Spleen (tissue), 7 donors: ENCODE measurements at regions not wholly inside any gene's neighbourhood (a gene's known extent, or its start where the extent isn't known, plus 50 kb on each side); places are given as distances from the start of the nearest gene placed in this dataset.

Experiments used
- POLR2A ChIP-seq, 3 donors: fragments of 450-650 bp; IDR thresholded peaks; one replicate each; pipeline ENCODE4 v1.5.1; 2017; ENCODE audit warnings: antibody characterized with exemption in 3 of 3, mild to moderate bottlenecking in 1 of 3
- POLR2AphosphoS5 ChIP-seq, 3 donors: sonication (generic); formaldehyde crosslinking; IDR thresholded peaks; one replicate each; pipeline ENCODE4 v1.5.1; 2017; ENCODE audit warnings: antibody characterized with exemption in 3 of 3
- TF ChIP-seq, protein P1 (sequence below), 11 experiments: fragments of 200-600 bp in 7 of 11; fragments of 450-650 bp in 4 of 11; sonication (generic) in 4 of 11; IDR thresholded peaks in 8 of 11; conservative IDR thresholded peaks in 3 of 11; 1 replicate in 7 of 11; 2 replicates in 4 of 11; pipeline versions ENCODE4 v1.4.0 to v1.8.0; 2016 to 2021; ENCODE audit warnings: antibody characterized with exemption in 11 of 11, inconsistent platforms in 4 of 11, mild to moderate bottlenecking in 1 of 11
- donor health status: DM: no; HTN: no; CAD: no; lungs with moderate emphysema.
- donor health status: DM: no; HTN: no; CAD: no.
- donor health status: DM: no; HTN: no; CAD: no.

DNA sequence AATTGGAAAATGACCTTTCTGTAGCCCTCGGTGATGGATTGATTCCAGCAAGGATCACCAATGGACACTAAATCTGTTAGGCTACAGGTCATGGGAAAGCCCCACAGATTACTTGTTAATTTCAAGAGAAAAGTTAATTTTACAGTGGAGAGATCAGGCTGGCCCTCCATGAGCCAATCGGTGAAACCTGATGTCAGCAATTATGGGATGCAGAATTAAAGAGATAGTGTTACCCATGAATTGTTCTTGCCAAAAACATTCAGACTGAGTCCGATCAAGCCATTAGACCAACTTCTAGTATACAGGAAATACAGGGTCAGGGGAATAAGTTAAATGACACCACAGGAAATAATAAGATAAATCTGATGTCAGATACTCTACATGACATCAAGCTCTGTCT, 214.9 kb upstream of the SYNDIG1 start:
- TF ChIP-seq, protein P1, sequence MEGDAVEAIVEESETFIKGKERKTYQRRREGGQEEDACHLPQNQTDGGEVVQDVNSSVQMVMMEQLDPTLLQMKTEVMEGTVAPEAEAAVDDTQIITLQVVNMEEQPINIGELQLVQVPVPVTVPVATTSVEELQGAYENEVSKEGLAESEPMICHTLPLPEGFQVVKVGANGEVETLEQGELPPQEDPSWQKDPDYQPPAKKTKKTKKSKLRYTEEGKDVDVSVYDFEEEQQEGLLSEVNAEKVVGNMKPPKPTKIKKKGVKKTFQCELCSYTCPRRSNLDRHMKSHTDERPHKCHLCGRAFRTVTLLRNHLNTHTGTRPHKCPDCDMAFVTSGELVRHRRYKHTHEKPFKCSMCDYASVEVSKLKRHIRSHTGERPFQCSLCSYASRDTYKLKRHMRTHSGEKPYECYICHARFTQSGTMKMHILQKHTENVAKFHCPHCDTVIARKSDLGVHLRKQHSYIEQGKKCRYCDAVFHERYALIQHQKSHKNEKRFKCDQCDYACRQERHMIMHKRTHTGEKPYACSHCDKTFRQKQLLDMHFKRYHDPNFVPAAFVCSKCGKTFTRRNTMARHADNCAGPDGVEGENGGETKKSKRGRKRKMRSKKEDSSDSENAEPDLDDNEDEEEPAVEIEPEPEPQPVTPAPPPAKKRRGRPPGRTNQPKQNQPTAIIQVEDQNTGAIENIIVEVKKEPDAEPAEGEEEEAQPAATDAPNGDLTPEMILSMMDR (IDR thresholded peaks at IDR 0.05 in 8 of 11, conservative IDR thresholded peaks at IDR 0.05 in 3 of 11) = no peak
- no peak for TF ChIP-seq POLR2AphosphoS5 (IDR thresholded peaks at IDR 0.05)
- TF ChIP-seq POLR2A (IDR thresholded peaks at IDR 0.05) = no peak
